Stimulated activated CD4-positive, alpha-beta T cell treated with anti-CD3 and anti-CD28 coated beads, TNF-alpha, amount 100 ng/mL, for 1 hour (primary cell): ENCODE measurements at regions not wholly inside any gene's neighbourhood (a gene's known extent, or its start where the extent isn't known, plus 50 kb on each side); places are given as distances from the start of the nearest gene placed in this dataset.
"Not testable (repeated sequence)": the region's sequence is repeated elsewhere in the genome, so short reads cannot be mapped to it uniquely, and the experiment has no call there.

ENCODE experiments used
- DNase-seq, 3 donors: peaks; one replicate each; pipeline ENCODE4 v3.0.0-alpha.2; 2020; ENCODE audit warnings: low read depth in 3 of 3, low spot score in 1 of 3

GRCh38 chr6:25155211-25155610 is 124.0 kb upstream of the CARMIL1 start:
- no peak for DNase-seq

- DNase-seq = no peak
Observed at GRCh38 chr6:25156123-25156522, 123.1 kb upstream of the CARMIL1 start.

- no peak for DNase-seq
Observed at GRCh38 chr6:25157183-25157582, 122.0 kb upstream of the CARMIL1 start.

GRCh38 chr6:25157842-25158241 is 121.3 kb upstream of the CARMIL1 start:
- DNase-seq = no peak

DNA sequence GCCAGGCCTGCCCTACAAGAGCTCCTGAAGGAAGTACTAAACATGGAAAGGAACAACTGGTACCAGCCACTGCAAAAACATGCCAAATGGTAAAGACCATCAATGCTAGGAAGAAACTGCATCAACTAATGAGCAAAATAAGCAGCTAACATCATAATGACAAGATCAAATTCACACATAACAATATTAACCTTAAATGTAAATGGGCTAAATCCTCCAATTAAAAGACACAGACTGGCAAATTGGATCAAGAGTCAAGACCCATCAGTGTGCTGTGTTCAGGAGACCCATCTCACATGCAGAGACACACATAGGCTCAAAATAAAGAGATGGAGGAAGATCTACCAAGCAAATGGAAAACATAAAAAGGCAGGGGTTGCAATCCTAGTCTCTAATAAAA is 119.0 kb upstream of the CARMIL1 start:
- not testable (repeated sequence) for DNase-seq

DNA sequence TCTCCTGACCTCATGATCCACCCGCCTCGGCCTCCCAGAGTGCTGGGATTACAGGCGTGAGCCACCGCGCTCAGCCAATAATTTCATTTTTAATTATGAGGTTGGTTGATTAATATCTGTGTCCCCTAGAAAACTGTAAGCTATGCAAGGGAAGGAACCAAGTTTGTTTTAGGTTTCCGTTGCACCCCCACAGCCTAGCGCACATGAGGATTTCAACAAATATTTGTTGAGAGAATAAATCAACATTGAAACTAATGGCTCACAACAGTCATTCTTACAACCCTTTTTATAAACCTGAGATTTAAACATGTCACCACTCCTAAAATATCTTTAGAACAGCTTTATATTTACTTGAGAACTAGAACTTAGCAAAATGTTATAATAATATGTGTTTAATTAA is 114.0 kb upstream of the CARMIL1 start:
- no peak for DNase-seq

GRCh38 chr6:25165800-25166199 is 113.4 kb upstream of the CARMIL1 start:
- no peak for DNase-seq

DNA sequence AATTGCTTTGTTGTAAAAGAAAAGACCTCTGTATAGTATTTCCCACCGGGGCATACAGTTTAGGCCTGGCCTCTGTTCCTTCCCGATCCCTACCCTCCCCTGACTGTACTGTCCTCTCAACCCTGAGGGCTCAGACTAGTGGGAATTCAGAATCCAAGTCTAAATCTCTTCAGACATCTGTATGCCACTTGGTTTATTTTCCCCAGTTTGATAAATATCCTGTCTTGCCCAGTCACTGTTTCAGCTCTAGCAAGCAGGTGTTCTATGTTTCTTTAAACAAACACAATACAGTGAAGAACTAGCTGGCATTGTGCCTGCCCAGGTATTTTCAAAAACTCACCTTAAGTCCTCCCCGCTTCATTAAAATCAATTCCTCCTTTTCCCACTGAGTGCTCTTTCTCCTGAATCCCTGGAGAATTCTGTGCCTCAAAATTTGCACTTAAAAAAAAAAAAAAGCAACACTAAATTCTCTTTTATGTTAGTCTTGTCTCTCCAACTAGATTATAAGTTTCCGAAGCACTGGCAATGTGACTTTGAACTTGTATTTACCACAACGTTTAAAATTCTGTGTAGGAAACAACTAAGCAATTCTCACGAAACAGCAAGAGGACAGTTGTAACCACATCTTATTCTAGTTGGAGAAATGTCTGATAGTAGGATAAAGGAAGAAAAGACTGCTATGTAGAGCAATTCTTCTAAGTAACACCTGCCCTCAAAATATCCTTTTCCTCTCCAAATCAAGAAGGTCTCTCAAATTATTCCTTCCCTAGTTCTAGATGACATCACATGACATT is 112.0 kb upstream of the CARMIL1 start:
- DNase-seq = no peak

DNA sequence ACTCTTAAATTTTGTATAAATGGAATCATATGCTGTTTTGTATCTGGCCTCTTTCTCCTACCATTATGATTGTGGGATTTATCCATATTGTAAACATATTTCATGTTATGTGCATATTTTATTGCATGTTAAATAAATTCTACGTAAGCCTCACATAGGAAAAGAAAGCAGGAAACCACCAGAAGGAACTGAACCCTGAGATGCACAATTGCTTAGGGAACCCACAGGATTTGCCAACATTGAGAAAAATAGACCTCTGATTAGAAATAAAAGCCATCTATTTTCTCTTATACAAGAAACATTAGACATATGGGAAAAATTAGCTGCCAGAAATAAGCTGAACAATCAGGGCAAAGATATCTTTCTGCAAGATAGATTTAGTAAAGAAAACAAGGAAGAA is 111.2 kb upstream of the CARMIL1 start:
- no peak for DNase-seq

GRCh38 chr6:25168637-25169036 is 110.5 kb upstream of the CARMIL1 start:
- DNase-seq = no peak

DNA sequence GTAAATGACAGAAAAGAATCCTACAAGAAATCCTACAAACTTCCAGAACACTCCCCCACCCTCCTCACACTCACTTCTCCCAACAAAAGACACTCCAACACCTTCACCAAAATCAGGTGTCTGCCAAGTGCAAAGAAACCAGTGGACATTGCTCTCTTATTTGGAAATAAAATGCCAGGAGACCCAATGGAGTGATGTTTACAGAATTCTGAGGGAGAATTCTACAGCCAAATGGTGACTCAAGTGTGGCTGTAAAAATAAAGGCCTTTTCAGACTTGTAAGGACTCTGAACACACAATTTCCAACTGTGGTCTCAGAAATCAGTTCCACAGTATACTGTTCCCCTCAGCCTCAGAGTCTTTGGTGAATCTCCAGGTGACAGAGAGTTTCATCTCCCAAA is 109.6 kb upstream of the CARMIL1 start:
- DNase-seq = no peak

- no peak for DNase-seq
Observed at GRCh38 chr6:25169961-25170360, 109.2 kb upstream of the CARMIL1 start.

DNA sequence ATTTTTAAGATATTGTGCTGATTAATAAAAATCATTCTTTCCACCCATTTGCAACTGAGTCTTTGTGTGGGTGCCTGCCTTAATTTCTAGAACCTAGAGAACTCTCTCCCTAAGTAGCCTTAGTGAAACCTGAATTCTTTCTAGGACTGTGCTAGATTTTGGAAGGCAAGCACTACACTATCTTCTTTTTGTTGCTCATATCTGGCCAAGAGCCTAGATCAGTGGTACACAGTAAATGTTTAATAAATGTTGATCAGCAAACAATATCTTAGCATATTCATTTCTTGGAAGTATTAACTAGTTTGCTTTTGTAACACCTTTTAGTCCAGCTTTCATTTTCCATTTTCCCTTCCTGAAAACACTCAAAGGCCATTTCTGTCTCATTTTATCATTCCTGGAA is 108.5 kb upstream of the CARMIL1 start:
- DNase-seq = no peak

GRCh38 chr6:25171301-25171700 is 107.9 kb upstream of the CARMIL1 start:
- no peak for DNase-seq

DNA sequence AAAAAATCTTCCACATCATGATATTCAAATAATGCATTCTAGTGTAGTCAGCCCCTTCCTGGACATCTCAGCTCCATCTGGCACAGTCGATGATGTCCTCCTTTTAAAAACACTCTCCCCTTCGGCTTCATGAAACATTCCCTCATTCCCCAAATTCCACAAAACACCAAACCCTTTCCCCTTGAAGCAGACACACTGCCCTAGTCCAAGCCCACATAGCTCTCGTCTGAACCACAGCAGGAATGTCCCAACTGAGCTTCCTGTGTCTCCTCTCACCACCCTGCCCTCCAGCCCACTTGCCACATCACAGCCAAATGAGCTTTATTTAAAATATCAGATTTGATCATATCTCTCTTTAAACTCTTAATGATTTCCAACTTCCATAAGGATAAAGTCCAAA is 106.4 kb upstream of the CARMIL1 start:
- DNase-seq = no peak

GRCh38 chr6:25173246-25173645 is 105.9 kb upstream of the CARMIL1 start:
- no peak for DNase-seq

GRCh38 chr6:25173951-25174474 is 105.2 kb upstream of the CARMIL1 start:
- DNase-seq = no peak

DNA sequence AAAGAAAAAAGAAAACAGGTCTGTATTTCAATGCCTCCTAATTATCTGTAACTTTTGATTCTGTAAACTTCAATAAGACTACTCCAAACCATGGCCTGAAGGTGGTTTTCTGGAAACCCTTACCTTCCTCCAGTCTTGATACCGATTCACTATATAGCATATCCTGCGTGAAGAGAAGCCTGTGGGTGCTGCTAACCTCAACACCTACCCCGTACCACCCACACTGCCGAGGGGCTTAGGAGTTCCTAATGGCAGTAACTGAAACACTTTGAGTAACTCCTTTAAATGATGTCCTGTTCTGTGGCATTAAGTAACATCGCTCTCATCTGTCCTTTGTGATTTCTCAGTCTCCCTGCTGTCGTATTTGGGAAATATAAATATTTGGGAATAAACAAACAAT is 104.5 kb upstream of the CARMIL1 start:
- DNase-seq = no peak

GRCh38 chr6:25175196-25175595 is 104.0 kb upstream of the CARMIL1 start:
- DNase-seq = no peak

DNA sequence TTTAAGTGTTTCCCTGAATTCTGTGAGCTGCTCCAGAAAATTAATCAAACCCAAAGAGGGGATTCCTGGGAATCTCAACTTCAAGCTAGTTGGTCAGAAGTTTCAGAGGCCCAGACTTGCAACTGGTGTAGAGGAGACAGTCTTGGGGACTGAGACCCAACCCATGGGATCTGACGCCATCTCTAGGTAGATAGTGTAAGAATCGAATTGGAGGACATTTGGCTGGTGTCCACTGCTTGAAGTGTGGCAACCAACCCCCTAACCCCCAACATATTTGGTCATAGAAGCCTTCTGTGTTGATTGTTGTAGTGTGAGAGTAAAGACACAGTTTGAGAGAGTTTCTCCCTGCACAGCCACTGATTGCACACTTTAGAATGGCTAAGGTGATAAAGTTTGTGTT is 103.5 kb upstream of the CARMIL1 start:
- DNase-seq = no peak

DNA sequence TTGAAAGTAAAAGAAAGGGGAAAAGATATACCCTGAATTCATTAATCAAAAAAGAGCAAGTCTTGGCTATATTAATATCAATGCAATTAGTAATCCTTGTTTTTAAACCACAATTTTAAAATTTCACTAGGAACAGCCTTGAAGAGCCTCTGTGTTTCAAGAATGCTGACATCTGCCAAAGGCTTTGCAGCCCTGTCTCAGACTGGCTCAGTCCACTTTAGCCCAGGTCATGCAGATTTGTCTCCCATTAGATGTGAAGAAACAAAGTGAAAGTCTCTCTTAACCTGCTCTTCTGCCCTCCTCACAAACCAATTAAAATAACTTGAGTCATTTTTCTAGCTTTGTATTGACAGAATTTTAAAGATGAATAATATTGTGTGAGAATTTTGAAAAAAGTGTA is 102.7 kb upstream of the CARMIL1 start:
- no peak for DNase-seq

- no peak for DNase-seq
Observed at GRCh38 chr6:25177500-25178028, 101.6 kb upstream of the CARMIL1 start.
